Middle frontal gyrus (tissue), 1 donor: ENCODE measurements at regions not wholly inside any gene's neighbourhood (a gene's known extent, or its start where the extent isn't known, plus 50 kb on each side); places are given as distances from the start of the nearest gene placed in this dataset.
"Not testable (repeated sequence)": the region's sequence is repeated elsewhere in the genome, so short reads cannot be mapped to it uniquely, and the experiment has no call there.

ENCODE experiments used
- DNase-seq: peaks from one replicate; pipeline ENCODE4 v3.0.0-alpha.2; 2015; ENCODE audit warnings: low spot score; ENCODE audit errors: extremely low spot score

DNA sequence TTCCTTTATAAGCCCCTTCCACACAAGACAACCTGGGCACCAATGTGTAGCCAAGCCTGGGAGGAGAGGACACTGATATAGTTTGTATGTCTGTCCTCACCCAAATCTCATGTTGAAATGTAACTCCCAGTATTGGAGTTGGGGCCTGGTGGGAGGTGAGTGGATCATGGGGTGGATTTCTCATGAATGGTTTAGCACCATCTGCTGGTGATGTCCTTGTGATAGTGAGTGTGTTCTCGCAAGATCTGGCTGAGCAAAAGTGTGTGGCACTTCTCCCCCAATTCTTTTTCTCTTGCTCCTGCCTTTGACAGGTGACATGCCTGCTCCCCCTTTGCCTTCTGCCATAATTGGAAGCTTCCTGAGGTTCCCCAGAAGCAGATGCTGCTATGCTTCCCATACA, 135.8 kb downstream of the USP31 start:
- no peak for DNase-seq

GRCh38 chr16:23009075-23009474, 140.2 kb downstream of the USP31 start:
- DNase-seq: no peak

GRCh38 chr16:23008041-23008440, 141.2 kb downstream of the USP31 start:
- DNase-seq: no peak

- no peak for DNase-seq
Observed at GRCh38 chr16:23006380-23006779, 142.9 kb downstream of the USP31 start.

- no peak for DNase-seq
Observed at GRCh38 chr16:23005951-23006350, 143.3 kb downstream of the USP31 start.

- no peak for DNase-seq
Observed at GRCh38 chr16:22989598-22989997, 159.7 kb downstream of the USP31 start.

GRCh38 chr16:22983614-22984013, 165.6 kb downstream of the USP31 start:
- no peak for DNase-seq

DNA sequence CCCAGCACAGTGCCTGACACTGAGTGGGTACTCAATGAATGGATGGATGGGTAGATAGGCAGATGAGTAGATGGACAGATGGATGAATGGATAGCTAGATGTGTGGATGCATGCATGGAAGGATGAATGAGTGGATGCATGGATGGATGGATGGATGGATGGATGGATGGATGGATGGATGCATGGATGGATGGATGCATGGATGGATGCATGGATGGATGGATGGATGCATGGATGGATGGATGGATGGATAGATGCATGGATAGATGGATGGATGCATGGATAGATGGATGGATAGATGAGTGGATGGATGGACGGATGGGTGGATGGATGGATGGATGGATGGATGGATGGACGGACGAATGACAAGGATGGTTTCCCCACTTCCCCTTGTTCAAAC, 166.6 kb downstream of the HS3ST2 start:
- DNase-seq: not testable (repeated sequence)

- DNase-seq: no peak
Observed at GRCh38 chr16:22979038-22979437, 165.1 kb downstream of the HS3ST2 start.

GRCh38 chr16:22977294-22977697, 163.3 kb downstream of the HS3ST2 start:
- DNase-seq: peak; percentile 11

GRCh38 chr16:22973522-22973921, 159.6 kb downstream of the HS3ST2 start:
- DNase-seq: no peak

DNA sequence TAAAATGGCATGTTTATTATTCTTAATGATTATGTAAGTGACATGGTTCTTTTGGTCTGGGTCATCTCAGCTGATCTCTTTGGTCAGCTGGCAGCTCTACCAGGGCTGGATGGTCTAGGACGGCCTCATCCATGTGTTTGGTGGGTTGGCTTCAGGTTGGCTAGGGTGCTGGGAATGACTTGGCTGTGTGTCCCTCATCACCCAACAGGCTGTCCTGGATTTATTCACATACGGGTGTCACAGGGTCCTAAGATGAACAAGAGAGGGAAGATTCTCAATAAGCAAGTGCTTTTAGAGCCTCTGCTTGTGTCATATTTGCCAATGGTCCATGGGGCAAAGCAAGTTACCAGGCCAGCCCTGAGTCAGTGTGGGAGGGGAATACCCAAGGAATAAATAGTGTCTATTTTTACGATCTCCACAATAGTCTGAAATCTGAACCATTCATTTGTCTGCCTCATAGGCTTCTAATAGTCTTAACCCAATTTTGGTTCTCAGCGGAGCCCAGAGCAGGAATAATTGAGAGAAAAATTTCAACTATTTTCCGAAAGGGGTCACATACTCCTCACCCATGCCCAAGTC, 157.5 kb downstream of the HS3ST2 start:
- DNase-seq: no peak

- DNase-seq: no peak
Observed at GRCh38 chr16:22970209-22970865, 156.4 kb downstream of the HS3ST2 start.

DNA sequence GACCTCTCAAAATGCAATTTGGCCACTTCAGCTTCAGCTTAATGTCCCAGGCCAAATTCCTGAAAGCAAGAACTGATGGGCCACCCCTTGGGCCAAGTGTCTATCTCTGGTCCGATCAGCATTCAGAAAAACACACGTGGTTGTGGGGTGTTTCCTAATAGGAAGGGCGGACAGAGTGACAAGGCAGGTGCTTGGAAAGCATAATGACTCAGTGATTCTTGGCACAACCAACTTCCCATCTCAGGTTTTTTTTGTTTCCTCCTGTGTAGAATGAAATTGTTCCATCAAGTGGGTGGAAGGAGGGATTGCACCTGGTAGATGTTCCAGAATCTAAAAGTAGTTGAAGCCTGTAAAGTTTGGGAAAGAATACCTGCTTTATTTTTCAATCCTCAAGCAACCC, 155.6 kb downstream of the HS3ST2 start:
- DNase-seq: no peak

GRCh38 chr16:22968931-22969330, 155.0 kb downstream of the HS3ST2 start:
- DNase-seq: no peak

DNA sequence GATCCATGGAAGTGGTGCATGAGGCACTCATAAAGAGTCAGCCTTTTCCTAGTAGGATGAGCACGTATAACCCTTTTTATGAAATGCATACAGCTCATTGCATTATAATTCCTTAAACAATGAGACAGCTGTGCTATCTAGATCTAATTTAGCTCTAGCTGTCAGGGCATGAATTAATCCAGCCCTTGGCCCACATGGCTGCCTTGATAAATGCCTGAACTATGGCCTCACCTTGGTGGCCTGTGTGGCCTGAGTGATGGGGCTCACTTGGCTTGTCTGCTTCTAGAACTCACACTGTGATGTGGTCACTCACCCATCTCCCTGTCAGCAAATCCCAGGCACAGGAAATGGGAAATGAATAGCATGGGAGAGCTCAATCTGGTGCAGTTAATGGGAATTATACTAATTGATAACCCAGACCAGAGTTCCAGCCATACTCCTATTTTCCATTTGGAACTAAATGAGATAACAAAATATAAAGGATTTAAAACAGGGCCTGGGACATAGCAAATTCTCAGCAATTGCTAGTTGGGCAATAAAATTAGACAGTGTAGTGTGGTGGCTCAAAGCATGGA, 153.6 kb downstream of the HS3ST2 start:
- no peak for DNase-seq
